NCI-H1436 treated with DMSO at 0.1 percent for 48 hours (cell line): ENCODE measurements at regions not wholly inside any gene's neighbourhood (a gene's known extent, or its start where the extent isn't known, plus 50 kb on each side); places are given as distances from the start of the nearest gene placed in this dataset.
"Not testable (repeated sequence)": the region's sequence is repeated elsewhere in the genome, so short reads cannot be mapped to it uniquely, and the experiment has no call there.

Source experiments
- DNase-seq: peaks from one replicate; lab custom pipeline; 2025; lab: John Stamatoyannopoulos, UW

DNA sequence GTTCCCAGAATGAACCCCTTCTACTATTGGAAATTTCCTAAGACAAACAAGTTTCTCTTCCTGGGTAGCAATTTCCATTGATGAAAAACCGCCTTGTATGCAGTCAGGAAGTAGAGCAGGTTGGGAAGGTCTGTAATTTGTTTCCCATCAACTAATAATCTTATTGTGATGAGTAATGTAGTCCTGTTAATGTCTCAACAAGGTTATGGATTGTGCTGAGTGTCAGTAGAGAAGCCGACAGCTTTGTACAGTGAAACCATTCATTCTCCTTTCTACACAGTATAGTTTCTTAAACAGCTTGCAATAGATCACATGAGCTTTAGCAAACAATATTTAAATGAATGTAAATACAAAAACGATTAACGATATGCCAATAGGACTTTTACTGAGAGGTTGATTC is 355.4 kb upstream of the WWC1 start:
- DNase-seq: no peak

GRCh38 chr5:167936944-167937634 is 354.4 kb upstream of the WWC1 start:
- no peak for DNase-seq

DNA sequence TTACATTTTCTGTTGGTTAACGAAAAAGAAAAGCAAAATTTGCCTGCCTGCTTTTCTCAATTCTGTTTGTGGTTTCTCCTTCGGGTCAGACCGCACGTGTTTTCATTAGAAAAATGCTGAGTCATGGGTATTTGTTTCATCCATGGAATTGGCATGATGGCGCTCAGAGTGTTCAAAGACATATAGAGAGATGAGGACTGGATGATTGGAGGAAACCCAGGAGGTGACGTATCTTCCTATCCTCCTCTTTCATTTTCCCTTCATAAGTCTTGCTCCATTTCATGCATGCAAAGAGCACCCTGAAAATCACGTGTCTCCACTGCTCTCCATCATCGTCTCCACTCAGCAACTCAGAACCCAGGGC is 353.8 kb upstream of the WWC1 start:
- DNase-seq: no peak

GRCh38 chr5:167939686-167940085 is 351.8 kb upstream of the WWC1 start:
- DNase-seq: no peak

DNA sequence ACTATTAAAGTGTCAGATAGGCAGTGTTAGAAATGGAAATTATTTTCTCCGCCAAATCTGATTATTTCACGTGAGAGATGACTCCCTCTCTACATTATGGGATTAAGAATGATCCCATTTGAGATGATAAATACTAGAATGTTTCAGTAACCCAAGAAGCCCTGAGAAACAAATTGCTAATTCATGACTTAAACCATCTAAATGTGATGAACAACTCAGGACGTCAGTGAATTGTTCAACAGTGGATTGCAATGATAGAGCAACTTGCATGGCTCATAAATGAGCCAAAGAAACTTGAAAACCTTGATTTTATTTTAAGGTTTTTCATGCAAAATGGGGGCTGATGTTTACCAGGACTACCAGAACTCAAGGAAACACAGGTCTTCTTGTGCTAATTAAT is 350.5 kb upstream of the WWC1 start:
- no peak for DNase-seq

DNA sequence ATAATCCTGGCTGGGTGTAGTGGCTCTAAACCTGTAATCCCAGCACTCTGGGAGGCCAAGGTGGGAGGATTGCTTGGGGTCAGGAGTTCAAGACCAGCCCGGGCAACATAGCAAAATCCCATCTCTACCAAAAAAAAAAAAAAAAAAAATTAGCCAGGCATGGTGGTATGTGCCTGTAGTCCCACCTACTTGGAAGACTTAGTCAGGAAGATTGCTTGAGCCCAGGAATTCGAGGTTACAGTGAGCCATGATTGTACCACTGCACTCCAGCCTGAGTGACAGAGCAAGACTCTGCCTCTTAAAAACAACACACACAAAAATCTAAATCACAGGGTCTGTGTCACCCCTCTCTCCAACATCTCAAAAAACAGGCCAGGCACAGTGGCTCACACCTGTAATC is 349.9 kb upstream of the WWC1 start:
- not testable (repeated sequence) for DNase-seq

DNA sequence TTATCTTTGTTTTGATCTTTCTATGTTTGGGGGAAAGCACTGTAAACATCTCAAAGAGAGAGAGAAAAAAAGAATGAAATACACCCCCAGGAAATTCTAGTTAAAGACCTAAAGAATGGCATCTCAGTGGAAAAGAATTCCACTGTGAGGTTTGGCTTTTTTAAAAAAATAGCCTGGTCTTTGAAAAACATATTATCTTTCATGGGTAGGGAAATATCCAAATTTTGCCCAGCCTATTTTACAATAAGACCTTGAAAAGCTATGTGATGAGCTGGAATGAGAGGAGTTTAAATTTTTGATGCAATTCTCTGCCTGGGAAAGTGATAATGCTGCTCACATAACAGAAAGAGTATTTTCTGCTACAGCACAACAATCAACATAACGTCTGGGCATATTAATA is 348.1 kb upstream of the WWC1 start:
- DNase-seq: no peak

GRCh38 chr5:167944121-167944852 is 347.2 kb upstream of the WWC1 start:
- DNase-seq: no peak

- DNase-seq: no peak
Measured at GRCh38 chr5:167945542-167946384, 345.7 kb upstream of the WWC1 start.

- DNase-seq: no peak
Measured at GRCh38 chr5:167947306-167947705, 344.1 kb upstream of the WWC1 start.

- DNase-seq: no peak
Measured at GRCh38 chr5:167948251-167948650, 343.2 kb upstream of the WWC1 start.

DNA sequence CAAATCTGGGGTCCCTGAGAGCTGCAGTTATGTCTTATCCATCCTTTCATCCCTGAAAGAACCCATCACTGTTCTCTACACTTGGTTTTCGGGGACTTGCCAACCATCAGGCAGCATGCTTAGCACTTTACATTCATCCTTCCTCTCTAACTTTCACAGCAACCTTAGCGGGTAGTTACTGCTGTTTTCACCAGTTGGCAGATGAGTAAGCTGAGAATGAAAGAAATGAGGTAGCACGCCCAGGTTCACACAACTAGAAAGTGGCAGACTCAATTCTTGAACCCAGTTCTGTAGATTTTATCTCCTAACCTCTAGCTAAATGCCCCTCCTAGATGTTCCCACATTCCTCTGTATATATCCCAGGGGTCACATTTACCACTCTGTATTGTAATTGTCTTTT is 342.0 kb upstream of the WWC1 start:
- DNase-seq: no peak

DNA sequence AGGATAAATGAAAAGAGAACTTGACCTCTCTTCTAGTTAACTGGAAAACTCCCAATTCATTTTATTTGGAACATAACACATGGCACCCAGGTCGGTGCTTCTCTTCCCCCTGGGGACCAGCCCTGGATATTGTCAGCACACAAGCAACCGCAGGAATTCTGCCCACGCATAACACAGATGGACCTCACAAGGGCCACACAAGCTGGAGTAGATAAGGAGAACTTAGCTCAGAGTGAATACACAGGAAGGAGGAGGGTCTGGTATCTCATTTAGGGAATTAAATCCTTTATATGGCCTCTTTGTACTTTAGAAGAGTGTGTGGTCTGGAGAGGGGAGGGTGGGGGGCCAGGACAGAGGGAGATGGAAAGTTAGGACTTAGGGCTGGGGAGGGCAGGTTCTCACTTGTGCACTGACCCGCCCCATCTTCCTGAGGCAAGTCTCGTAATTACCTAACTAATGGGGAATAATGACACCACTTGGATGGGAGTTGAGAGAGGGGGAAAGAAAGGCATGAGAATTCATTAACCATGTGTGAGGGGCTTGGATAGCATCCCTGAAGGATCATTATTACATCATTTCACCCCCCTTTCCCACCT is 341.2 kb upstream of the WWC1 start:
- no peak for DNase-seq

GRCh38 chr5:167951116-167951515 is 340.3 kb upstream of the WWC1 start:
- no peak for DNase-seq

GRCh38 chr5:167952278-167952995 is 339.0 kb upstream of the WWC1 start:
- no peak for DNase-seq

GRCh38 chr5:167953151-167953798 is 338.2 kb upstream of the WWC1 start:
- DNase-seq: no peak

- no peak for DNase-seq
Measured at GRCh38 chr5:167961731-167962130, 329.7 kb upstream of the WWC1 start.

GRCh38 chr5:167964529-167964928 is 326.9 kb upstream of the WWC1 start:
- DNase-seq: no peak

DNA sequence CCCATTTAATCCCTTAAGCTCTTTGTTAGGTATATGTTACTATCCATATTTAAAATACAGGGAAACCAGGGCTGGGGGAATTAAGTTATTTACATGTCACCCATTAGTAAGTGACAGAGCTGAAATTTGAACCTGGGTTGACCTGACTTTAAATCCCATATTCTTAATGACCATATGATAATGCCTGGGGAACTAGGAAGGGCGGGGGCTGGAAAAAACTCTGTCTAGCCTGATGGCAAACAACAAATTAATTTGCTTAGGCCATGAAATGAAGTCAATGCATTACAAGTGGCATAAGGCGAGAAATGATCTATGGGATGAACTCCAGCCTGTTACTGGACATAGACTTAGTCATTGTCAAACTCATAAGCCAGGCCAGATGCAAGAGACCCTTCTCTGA is 325.7 kb upstream of the WWC1 start:
- no peak for DNase-seq

GRCh38 chr5:167966979-167967378 is 324.5 kb upstream of the WWC1 start:
- DNase-seq: no peak

DNA sequence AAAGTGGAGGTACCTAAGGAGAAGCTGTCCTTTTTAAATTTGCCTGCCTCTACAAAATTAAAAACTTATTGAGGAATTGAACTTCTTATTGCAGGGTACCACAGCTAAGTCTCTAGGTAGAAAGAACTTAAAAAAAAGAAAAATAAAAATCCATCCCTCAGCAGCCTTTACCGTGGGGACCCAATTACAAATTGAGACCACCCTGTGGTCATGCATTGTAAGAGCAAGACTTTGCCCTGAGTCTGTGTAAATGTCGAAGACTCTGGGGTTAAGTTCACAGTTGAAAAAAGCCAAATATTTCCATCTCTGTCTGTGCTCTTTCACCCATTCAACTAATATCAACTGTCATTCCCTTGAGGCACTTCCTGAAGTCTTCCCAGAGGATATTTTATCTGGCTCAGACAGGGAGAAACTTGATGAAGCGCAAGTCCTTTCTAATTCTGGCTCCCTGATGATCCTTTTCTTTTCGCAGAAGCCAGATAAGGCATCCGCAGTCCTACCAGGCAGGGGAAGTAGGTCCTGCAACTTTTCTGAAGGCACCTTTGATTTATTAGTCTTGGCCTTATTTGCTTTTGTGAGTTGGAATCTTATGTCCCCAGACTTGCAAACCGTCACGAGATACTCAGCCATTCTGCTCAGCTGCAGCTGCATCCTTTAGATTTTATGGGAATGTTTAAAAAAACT is 323.8 kb upstream of the WWC1 start:
- no peak for DNase-seq
